ENCODE measurements at regions not wholly inside any gene's neighbourhood (a gene's known extent, or its start where the extent isn't known, plus 50 kb on each side); places are given as distances from the start of the nearest gene placed in this dataset.
A peak's percentile ranks its signal among the peaks of the same experiment; 100 is the strongest.

- ATAC-seq (ENCODE audit: low FRiP score) (no peak), DNase-seq (peak in 1 of 2 donors; percentile 32)
- intact Hi-C loops (cut with DNase I): no loop called here
- Histone ChIP-seq H3K4me1 (ENCODE audit: control insufficient read depth in 1 of 2, insufficient read depth in 2 of 2, low read length in 2 of 2) (no peaks in the 10 kb centered on the region), H3K9me3 (ENCODE audit: control insufficient read depth, low read length) (no peaks in the 10 kb centered on the region), H3K27me3 (ENCODE audit: control insufficient read depth in 1 of 2, insufficient read depth in 2 of 2, low read length in 1 of 2) (peaks cover 0 to 1% of the 10 kb centered on the region in 2 donors), H3K4me3 (ENCODE audit: low read length in 2 of 2) (no peak overlapping the region), H3K27ac (ENCODE audit: low read depth in 1 of 2, low read length in 2 of 2) (no peak overlapping the region), H3K36me3 (ENCODE audit: control insufficient read depth in 1 of 2, insufficient read depth in 2 of 2, low read length in 1 of 2) (no peaks in the 10 kb centered on the region)
- WGBS, 2 donors: 90% methylated on average over 7 of the region's 7 CpGs
These were observed 52.7 kb upstream of the NEURL1B start for GRCh38 chr5:172588380-172588779.

- ATAC-seq (ENCODE audit: low FRiP score) (no peak), DNase-seq (peak in 1 of 2 donors; percentile 66)
- H3K4me1 ChIP-seq (ENCODE audit: control insufficient read depth in 1 of 2, insufficient read depth in 2 of 2, low read length in 2 of 2): no peaks in the 10 kb centered on the region
- no peaks in the 10 kb centered on the region for H3K36me3 ChIP-seq (ENCODE audit: control insufficient read depth in 1 of 2, insufficient read depth in 2 of 2, low read length in 1 of 2)
- H3K4me3 ChIP-seq (ENCODE audit: low read length in 2 of 2): no peak overlapping the region
- H3K27me3 ChIP-seq (ENCODE audit: control insufficient read depth in 1 of 2, insufficient read depth in 2 of 2, low read length in 1 of 2): peaks cover 0 to 1% of the 10 kb centered on the region in 2 donors
- intact Hi-C loops (cut with DNase I): no loop called here
- WGBS, 2 donors: 87 to 91% methylated on average over 8 of the region's 8 CpGs
- no peaks in the 10 kb centered on the region for H3K9me3 ChIP-seq (ENCODE audit: control insufficient read depth, low read length)
- no peak overlapping the region for H3K27ac ChIP-seq (ENCODE audit: low read depth in 1 of 2, low read length in 2 of 2)
These were observed 54.0 kb upstream of the NEURL1B start for GRCh38 chr5:172587061-172587405.

- H3K4me3 ChIP-seq (ENCODE audit: low read length in 2 of 2): no peak overlapping the region
- no peak overlapping the region for H3K27ac ChIP-seq (ENCODE audit: low read depth in 1 of 2, low read length in 2 of 2)
- no peaks in the 10 kb centered on the region for H3K4me1 ChIP-seq (ENCODE audit: control insufficient read depth in 1 of 2, insufficient read depth in 2 of 2, low read length in 2 of 2)
- DNase-seq (peak in 1 of 2 donors; percentile 52), ATAC-seq (ENCODE audit: low FRiP score) (peak; percentile 3)
- no peaks in the 10 kb centered on the region for H3K36me3 ChIP-seq (ENCODE audit: control insufficient read depth in 1 of 2, insufficient read depth in 2 of 2, low read length in 1 of 2)
- intact Hi-C loops (cut with DNase I): no loop called here
- H3K9me3 ChIP-seq (ENCODE audit: control insufficient read depth, low read length): no peaks in the 10 kb centered on the region
- 65 to 71% methylated on average over 21 to 22 of the region's 22 CpGs for WGBS, 2 donors
- peaks cover 0 to 1% of the 10 kb centered on the region in 2 donors for H3K27me3 ChIP-seq (ENCODE audit: control insufficient read depth in 1 of 2, insufficient read depth in 2 of 2, low read length in 1 of 2)
These were observed 54.7 kb upstream of the NEURL1B start for GRCh38 chr5:172586125-172587060.

- Histone ChIP-seq H3K36me3 (ENCODE audit: control insufficient read depth in 1 of 2, insufficient read depth in 2 of 2, low read length in 1 of 2) (no peaks in the 10 kb centered on the region), H3K27ac (ENCODE audit: low read depth in 1 of 2, low read length in 2 of 2) (no peak overlapping the region), H3K9me3 (ENCODE audit: control insufficient read depth, low read length) (no peaks in the 10 kb centered on the region), H3K27me3 (ENCODE audit: control insufficient read depth in 1 of 2, insufficient read depth in 2 of 2, low read length in 1 of 2) (peaks cover 0 to 1% of the 10 kb centered on the region in 2 donors), H3K4me3 (ENCODE audit: low read length in 2 of 2) (no peak overlapping the region), H3K4me1 (ENCODE audit: control insufficient read depth in 1 of 2, insufficient read depth in 2 of 2, low read length in 2 of 2) (no peaks in the 10 kb centered on the region)
- intact Hi-C loops (cut with DNase I): no loop called here
- WGBS, 2 donors: 90 to 93% methylated on average over 5 of the region's 5 CpGs
- DNase-seq (peak in 1 of 2 donors; percentile 43), ATAC-seq (ENCODE audit: low FRiP score) (no peak)
These were observed 55.9 kb upstream of the NEURL1B start for GRCh38 chr5:172585114-172585513.

- Histone ChIP-seq H3K4me1 (ENCODE audit: control insufficient read depth in 1 of 2, insufficient read depth in 2 of 2, low read length in 2 of 2) (no peaks in the 10 kb centered on the region), H3K27ac (ENCODE audit: low read depth in 1 of 2, low read length in 2 of 2) (no peak overlapping the region), H3K4me3 (ENCODE audit: low read length in 2 of 2) (no peak overlapping the region), H3K36me3 (ENCODE audit: control insufficient read depth in 1 of 2, insufficient read depth in 2 of 2, low read length in 1 of 2) (no peaks in the 10 kb centered on the region), H3K27me3 (ENCODE audit: control insufficient read depth in 1 of 2, insufficient read depth in 2 of 2, low read length in 1 of 2) (peaks cover 0 to 1% of the 10 kb centered on the region in 2 donors), H3K9me3 (ENCODE audit: control insufficient read depth, low read length) (no peaks in the 10 kb centered on the region)
- WGBS, 2 donors: 93 to 94% methylated on average over 8 of the region's 8 CpGs
- intact Hi-C loops (cut with DNase I): no loop called here
- ATAC-seq (ENCODE audit: low FRiP score) (no peak), DNase-seq (peak in 1 of 2 donors; percentile 41)
These were observed 56.4 kb upstream of the NEURL1B start for GRCh38 chr5:172584638-172585037.

GRCh38 chr5:172583931-172584511 lies 57.0 kb upstream of the NEURL1B start:
- peaks cover 0 to 1% of the 10 kb centered on the region in 2 donors for H3K27me3 ChIP-seq (ENCODE audit: control insufficient read depth in 1 of 2, insufficient read depth in 2 of 2, low read length in 1 of 2)
- H3K36me3 ChIP-seq (ENCODE audit: control insufficient read depth in 1 of 2, insufficient read depth in 2 of 2, low read length in 1 of 2): no peaks in the 10 kb centered on the region
- no peak overlapping the region for H3K27ac ChIP-seq (ENCODE audit: low read depth in 1 of 2, low read length in 2 of 2)
- no peak overlapping the region for H3K4me3 ChIP-seq (ENCODE audit: low read length in 2 of 2)
- H3K9me3 ChIP-seq (ENCODE audit: control insufficient read depth, low read length): no peaks in the 10 kb centered on the region
- peak; percentile 45 for ATAC-seq (ENCODE audit: low FRiP score)
- H3K4me1 ChIP-seq (ENCODE audit: control insufficient read depth in 1 of 2, insufficient read depth in 2 of 2, low read length in 2 of 2): no peaks in the 10 kb centered on the region
- 65 to 69% methylated on average over 7 of the region's 7 CpGs for WGBS, 2 donors
- intact Hi-C loops (cut with DNase I): no loop called here
- peak in 1 of 2 donors; percentile 71 for DNase-seq

GRCh38 chr5:172582940-172583339 lies 58.1 kb upstream of the NEURL1B start:
- intact Hi-C loops (cut with DNase I): no loop called here
- H3K27ac ChIP-seq (ENCODE audit: low read depth in 1 of 2, low read length in 2 of 2): no peak overlapping the region
- H3K4me1 ChIP-seq (ENCODE audit: control insufficient read depth in 1 of 2, insufficient read depth in 2 of 2, low read length in 2 of 2): no peaks in the 10 kb centered on the region
- peaks cover 0 to 1% of the 10 kb centered on the region in 2 donors for H3K27me3 ChIP-seq (ENCODE audit: control insufficient read depth in 1 of 2, insufficient read depth in 2 of 2, low read length in 1 of 2)
- 91 to 94% methylated on average over 6 of the region's 6 CpGs for WGBS, 2 donors
- no peaks in the 10 kb centered on the region for H3K9me3 ChIP-seq (ENCODE audit: control insufficient read depth, low read length)
- H3K4me3 ChIP-seq (ENCODE audit: low read length in 2 of 2): no peak overlapping the region
- no peaks in the 10 kb centered on the region for H3K36me3 ChIP-seq (ENCODE audit: control insufficient read depth in 1 of 2, insufficient read depth in 2 of 2, low read length in 1 of 2)
- peak in 1 of 2 donors; percentile 36 for DNase-seq
- no peak for ATAC-seq (ENCODE audit: low FRiP score)

- H3K36me3 ChIP-seq (ENCODE audit: control insufficient read depth in 1 of 2, insufficient read depth in 2 of 2, low read length in 1 of 2): no peaks in the 10 kb centered on the region
- no peak overlapping the region for H3K27ac ChIP-seq (ENCODE audit: low read depth in 1 of 2, low read length in 2 of 2)
- DNase-seq: peak in 1 of 2 donors; percentile 13
- WGBS, 2 donors: 49 to 52% methylated on average over 4 of the region's 4 CpGs
- no peak for ATAC-seq (ENCODE audit: low FRiP score)
- H3K4me1 ChIP-seq (ENCODE audit: control insufficient read depth in 1 of 2, insufficient read depth in 2 of 2, low read length in 2 of 2): no peaks in the 10 kb centered on the region
- intact Hi-C loops (cut with DNase I): no loop called here
- peaks cover 0 to 1% of the 10 kb centered on the region in 2 donors for H3K27me3 ChIP-seq (ENCODE audit: control insufficient read depth in 1 of 2, insufficient read depth in 2 of 2, low read length in 1 of 2)
- no peaks in the 10 kb centered on the region for H3K9me3 ChIP-seq (ENCODE audit: control insufficient read depth, low read length)
- no peak overlapping the region for H3K4me3 ChIP-seq (ENCODE audit: low read length in 2 of 2)
These were observed 59.7 kb upstream of the NEURL1B start for GRCh38 chr5:172581315-172581714.
